Glutamatergic neuron (in vitro differentiated cells): ENCODE measurements at regions not wholly inside any gene's neighbourhood (a gene's known extent, or its start where the extent isn't known, plus 50 kb on each side); places are given as distances from the start of the nearest gene placed in this dataset.

ENCODE experiments used
- DNase-seq: peaks from one replicate; pipeline ENCODE4 v3.0.0; 2022
- H3K27ac Mint-ChIP-seq: one replicate; pipeline ENCODE4 v1.8.0; 2020; ENCODE audit warnings: mild to moderate bottlenecking, mixed read lengths, inconsistent platforms; ENCODE audit not compliant: unreplicated experiment
- H3K27me3 Mint-ChIP-seq: one replicate; pipeline ENCODE4 v1.8.0; 2020; ENCODE audit warnings: mild to moderate bottlenecking, moderate library complexity, mixed read lengths, inconsistent platforms; ENCODE audit not compliant: unreplicated experiment
- H3K36me3 Mint-ChIP-seq: one replicate; pipeline ENCODE4 v1.8.0; 2020; ENCODE audit warnings: mild to moderate bottlenecking, mixed read lengths, inconsistent platforms; ENCODE audit not compliant: unreplicated experiment
- H3K4me1 Mint-ChIP-seq: one replicate; pipeline ENCODE4 v1.8.0; 2020; ENCODE audit warnings: mild to moderate bottlenecking, low read depth, mixed read lengths, inconsistent platforms; ENCODE audit not compliant: unreplicated experiment
- H3K4me3 Mint-ChIP-seq: one replicate; pipeline ENCODE4 v1.8.0; 2020; ENCODE audit warnings: mild to moderate bottlenecking, mixed read lengths, inconsistent platforms; ENCODE audit not compliant: unreplicated experiment
- H3K9me3 Mint-ChIP-seq: one replicate; pipeline ENCODE4 v1.8.0; 2020; ENCODE audit warnings: mild to moderate bottlenecking, moderate library complexity, mixed read lengths, inconsistent platforms; ENCODE audit not compliant: unreplicated experiment
- TF ChIP-seq, protein P1 (sequence below): fragments of 200-600 bp; sonication (generic); IDR thresholded peaks from one replicate; pipeline ENCODE4 v1.5.0; 2021; ENCODE audit not compliant: partially characterized antibody, unreplicated experiment

DNA sequence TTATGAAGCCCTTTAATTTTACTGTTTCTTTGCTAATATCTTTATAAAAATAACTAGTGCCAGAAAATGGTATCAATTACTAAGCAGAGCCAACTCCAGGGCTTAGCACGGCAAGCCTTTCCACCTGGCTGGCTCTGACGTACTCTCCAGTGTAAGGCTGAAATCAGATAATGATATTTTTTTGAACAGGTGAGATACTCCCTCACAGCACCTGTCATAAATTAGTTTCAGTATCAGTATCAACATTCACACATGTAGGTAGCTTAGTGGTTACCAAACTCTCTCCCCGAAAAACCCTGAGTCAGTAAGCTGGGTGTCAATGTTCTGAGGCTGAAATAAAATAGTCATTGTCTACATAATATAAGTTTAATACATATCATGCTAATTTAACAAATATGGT is 710.1 kb downstream of the SQOR start:
- Mint-ChIP-seq H3K4me1 (no peaks in the 10 kb centered on the region), H3K36me3 (no peaks in the 10 kb centered on the region), H3K9me3 (no peaks in the 10 kb centered on the region), H3K27me3 (no peaks in the 10 kb centered on the region), H3K4me3 (no peak overlapping the region), H3K27ac (no peak overlapping the region)
- DNase-seq, result no peak
- TF ChIP-seq, protein P1, sequence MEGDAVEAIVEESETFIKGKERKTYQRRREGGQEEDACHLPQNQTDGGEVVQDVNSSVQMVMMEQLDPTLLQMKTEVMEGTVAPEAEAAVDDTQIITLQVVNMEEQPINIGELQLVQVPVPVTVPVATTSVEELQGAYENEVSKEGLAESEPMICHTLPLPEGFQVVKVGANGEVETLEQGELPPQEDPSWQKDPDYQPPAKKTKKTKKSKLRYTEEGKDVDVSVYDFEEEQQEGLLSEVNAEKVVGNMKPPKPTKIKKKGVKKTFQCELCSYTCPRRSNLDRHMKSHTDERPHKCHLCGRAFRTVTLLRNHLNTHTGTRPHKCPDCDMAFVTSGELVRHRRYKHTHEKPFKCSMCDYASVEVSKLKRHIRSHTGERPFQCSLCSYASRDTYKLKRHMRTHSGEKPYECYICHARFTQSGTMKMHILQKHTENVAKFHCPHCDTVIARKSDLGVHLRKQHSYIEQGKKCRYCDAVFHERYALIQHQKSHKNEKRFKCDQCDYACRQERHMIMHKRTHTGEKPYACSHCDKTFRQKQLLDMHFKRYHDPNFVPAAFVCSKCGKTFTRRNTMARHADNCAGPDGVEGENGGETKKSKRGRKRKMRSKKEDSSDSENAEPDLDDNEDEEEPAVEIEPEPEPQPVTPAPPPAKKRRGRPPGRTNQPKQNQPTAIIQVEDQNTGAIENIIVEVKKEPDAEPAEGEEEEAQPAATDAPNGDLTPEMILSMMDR, result no peak

DNA sequence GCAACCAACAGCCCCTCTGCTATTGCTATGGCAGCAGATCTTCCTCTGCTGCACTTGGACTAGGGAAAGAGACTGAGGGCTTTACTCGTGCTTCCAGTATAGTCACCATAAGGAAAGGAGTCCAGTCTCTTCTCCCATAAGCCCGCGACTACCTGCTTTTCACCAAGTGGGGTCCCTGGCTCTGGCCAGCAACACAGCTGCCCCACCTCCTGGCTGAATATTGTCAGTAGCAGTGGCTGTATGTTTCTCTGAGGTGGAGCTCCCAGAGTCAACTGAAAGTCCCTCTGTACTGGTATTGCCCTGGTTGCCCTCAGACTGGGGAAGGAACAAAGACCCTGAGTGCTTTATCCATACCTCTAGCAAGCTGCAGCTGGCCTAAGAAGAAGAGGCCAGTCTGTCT is 719.6 kb downstream of the SQOR start:
- Mint-ChIP-seq H3K4me3 (no peak overlapping the region), H3K4me1 (peaks cover 9% of the 10 kb centered on the region), H3K27ac (peak overlapping the region; percentile 71), H3K36me3 (peaks cover 16% of the 10 kb centered on the region), H3K27me3 (no peaks in the 10 kb centered on the region), H3K9me3 (peaks cover 3% of the 10 kb centered on the region)
- peak; percentile 13 for DNase-seq
- TF ChIP-seq, protein P1, result no peak

GRCh38 chr15:46365572-46365971 is 730.7 kb downstream of the SQOR start:
- H3K27me3 Mint-ChIP-seq, result no peaks in the 10 kb centered on the region
- TF ChIP-seq, protein P1, result no peak
- H3K4me1 Mint-ChIP-seq, result no peaks in the 10 kb centered on the region
- no peaks in the 10 kb centered on the region for H3K36me3 Mint-ChIP-seq
- H3K4me3 Mint-ChIP-seq, result no peak overlapping the region
- H3K27ac Mint-ChIP-seq, result peak overlapping the region; percentile 11
- DNase-seq, result no peak
- no peaks in the 10 kb centered on the region for H3K9me3 Mint-ChIP-seq

DNA sequence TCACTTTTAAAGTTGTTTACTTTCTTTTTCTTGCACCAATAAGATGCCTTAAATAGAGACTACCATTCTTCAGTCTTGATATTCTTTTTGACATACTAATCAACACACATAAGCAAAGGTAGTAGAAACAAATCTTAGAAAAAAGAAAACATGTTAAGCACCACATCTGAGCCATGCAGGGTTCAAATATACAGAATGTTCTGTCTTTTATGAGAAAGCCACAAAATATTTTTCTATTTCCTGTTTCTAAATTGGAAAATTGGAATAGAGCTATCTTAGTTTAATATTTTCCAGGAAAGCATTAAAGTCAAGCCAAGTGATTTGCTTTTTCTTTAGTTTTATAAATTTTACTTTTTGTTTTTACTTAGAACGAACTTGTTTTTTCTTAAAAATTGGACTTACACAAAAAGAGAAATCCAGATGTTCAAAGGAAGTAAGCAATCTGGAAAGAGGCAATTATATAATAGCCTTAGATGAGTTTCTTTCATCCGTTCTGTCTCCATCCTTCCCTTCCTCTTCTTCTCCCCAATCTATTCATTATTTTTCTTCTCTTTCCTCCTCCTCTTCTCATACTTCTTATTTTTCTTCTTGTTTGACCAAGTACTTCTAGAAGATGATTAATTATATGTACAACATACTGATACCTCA is 731.7 kb downstream of the SQOR start:
- Mint-ChIP-seq H3K4me3 (no peak overlapping the region), H3K36me3 (no peaks in the 10 kb centered on the region), H3K9me3 (peaks cover 3% of the 10 kb centered on the region), H3K4me1 (no peaks in the 10 kb centered on the region), H3K27me3 (no peaks in the 10 kb centered on the region), H3K27ac (no peak overlapping the region)
- DNase-seq, result no peak
- TF ChIP-seq, protein P1, result no peak

DNA sequence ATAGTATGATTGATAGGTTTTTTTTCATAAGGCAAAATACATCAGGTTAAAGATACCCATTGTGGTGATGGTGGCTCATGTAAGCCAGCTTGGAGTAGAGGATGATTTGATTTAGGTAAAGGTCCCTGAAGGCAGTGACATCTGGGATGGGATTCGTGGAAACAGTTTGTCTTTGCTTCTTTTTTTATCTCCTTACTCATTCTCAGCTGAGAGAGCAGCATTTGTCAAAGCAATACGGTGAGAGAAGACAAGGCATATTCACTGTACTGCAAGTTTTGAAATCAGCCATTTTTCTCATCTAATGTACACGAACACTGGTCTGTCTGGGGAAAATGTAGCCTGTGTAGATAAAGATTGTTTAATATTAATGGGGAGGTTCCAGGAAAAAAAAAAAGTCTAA is 749.1 kb downstream of the SQOR start:
- TF ChIP-seq, protein P1, result no peak

More for the DNA sequence above, 749.1 kb downstream of the SQOR start:
- H3K9me3 Mint-ChIP-seq, result peaks cover 2% of the 10 kb centered on the region
- no peaks in the 10 kb centered on the region for H3K4me1 Mint-ChIP-seq
- DNase-seq, result no peak
- no peaks in the 10 kb centered on the region for H3K36me3 Mint-ChIP-seq
- H3K27ac Mint-ChIP-seq, result no peak overlapping the region
- no peak overlapping the region for H3K4me3 Mint-ChIP-seq
- H3K27me3 Mint-ChIP-seq, result no peaks in the 10 kb centered on the region
